ENCODE measurements at regions not wholly inside any gene's neighbourhood (a gene's known extent, or its start where the extent isn't known, plus 50 kb on each side); places are given as distances from the start of the nearest gene placed in this dataset.

DNA sequence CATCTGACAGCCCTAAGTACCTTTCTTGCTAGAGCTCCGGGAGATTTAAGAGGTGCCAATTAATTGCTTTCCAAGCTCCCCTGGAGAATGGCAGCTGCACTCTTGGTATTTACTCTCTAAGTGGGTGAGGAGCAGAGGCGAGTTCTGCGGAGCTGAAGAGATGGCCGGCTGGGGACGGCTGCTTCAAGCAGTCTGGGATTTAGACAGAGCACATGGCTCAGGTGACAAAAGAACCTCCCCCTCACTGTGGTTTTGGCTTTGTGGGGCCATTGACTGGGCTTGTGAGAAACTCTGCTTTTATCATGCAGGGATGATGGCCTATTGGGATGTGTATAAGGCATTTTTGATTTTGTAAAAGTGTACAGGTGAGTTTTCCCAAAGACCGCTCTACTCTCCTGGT, 239.3 kb upstream of the EEF2KMT start:
- Histone ChIP-seq H3K27ac (no peak overlapping the region), H3K4me3 (ENCODE audit: low read depth in 1 of 2, low read length in 1 of 2) (no peak overlapping the region), H3K4me1 (ENCODE audit: control insufficient read depth in 1 of 2, insufficient read depth in 1 of 2, low read depth in 1 of 2, low read length in 1 of 2) (no peaks in the 10 kb centered on the region), H3K27me3 (no peaks in the 10 kb centered on the region), H3K36me3 (no peaks in the 10 kb centered on the region), H3K9me3 (no peaks in the 10 kb centered on the region)
- TF ChIP-seq, protein P1, sequence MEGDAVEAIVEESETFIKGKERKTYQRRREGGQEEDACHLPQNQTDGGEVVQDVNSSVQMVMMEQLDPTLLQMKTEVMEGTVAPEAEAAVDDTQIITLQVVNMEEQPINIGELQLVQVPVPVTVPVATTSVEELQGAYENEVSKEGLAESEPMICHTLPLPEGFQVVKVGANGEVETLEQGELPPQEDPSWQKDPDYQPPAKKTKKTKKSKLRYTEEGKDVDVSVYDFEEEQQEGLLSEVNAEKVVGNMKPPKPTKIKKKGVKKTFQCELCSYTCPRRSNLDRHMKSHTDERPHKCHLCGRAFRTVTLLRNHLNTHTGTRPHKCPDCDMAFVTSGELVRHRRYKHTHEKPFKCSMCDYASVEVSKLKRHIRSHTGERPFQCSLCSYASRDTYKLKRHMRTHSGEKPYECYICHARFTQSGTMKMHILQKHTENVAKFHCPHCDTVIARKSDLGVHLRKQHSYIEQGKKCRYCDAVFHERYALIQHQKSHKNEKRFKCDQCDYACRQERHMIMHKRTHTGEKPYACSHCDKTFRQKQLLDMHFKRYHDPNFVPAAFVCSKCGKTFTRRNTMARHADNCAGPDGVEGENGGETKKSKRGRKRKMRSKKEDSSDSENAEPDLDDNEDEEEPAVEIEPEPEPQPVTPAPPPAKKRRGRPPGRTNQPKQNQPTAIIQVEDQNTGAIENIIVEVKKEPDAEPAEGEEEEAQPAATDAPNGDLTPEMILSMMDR (IDR thresholded peaks at IDR 0.05), result no peak

DNA sequence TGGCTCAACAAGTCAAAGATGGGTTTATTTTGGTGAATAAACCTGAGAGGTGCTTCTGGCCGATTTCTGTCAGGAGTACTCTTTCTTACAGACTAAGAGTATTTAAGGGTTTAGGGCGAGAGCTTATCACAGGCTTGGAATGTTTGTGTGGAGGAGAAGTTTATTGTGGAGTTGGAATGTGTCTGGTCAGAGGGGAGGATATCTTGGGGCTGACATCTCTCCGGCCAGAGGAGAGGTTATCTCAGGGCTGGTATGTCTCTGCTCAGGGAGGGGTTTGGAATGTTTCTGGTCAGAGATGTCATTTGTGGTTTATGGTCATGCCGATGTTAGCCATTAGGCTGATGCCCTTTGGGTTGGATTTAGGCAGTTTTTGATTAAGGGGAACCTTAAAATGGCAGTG, 236.4 kb upstream of the EEF2KMT start:
- no peaks in the 10 kb centered on the region for H3K9me3 ChIP-seq

DNA sequence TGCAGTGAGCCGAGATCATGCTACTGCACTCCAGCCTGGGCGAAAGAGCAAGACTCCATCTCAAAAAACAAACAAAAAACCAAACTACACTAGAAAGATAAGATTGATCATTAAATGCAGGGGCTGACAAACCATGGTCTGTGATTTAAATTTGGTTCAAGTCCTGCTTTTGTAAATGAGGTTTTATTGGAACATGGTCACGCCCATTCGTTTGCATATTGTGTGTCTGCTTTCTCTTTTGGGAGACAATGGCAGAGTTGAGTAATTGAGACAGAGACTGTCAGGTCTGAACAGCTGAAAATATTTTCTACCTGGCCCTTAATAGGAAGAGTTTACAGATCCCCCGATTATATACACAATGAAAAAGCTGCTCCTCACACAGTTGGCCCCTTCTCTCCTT, 235.5 kb upstream of the EEF2KMT start:
- H3K4me3 ChIP-seq (ENCODE audit: low read depth in 1 of 2, low read length in 1 of 2), result no peak overlapping the region
- H3K27me3 ChIP-seq, result no peaks in the 10 kb centered on the region
- no peaks in the 10 kb centered on the region for H3K4me1 ChIP-seq (ENCODE audit: control insufficient read depth in 1 of 2, insufficient read depth in 1 of 2, low read depth in 1 of 2, low read length in 1 of 2)
- TF ChIP-seq, protein P1 (IDR thresholded peaks at IDR 0.05), result no peak
- no peaks in the 10 kb centered on the region for H3K9me3 ChIP-seq
- H3K36me3 ChIP-seq, result no peaks in the 10 kb centered on the region
- H3K27ac ChIP-seq, result no peak overlapping the region

More for the DNA sequence above, 236.4 kb upstream of the EEF2KMT start:
- Histone ChIP-seq H3K27ac (no peak overlapping the region), H3K36me3 (no peaks in the 10 kb centered on the region), H3K27me3 (no peaks in the 10 kb centered on the region), H3K4me3 (ENCODE audit: low read depth in 1 of 2, low read length in 1 of 2) (no peak overlapping the region), H3K4me1 (ENCODE audit: control insufficient read depth in 1 of 2, insufficient read depth in 1 of 2, low read depth in 1 of 2, low read length in 1 of 2) (no peaks in the 10 kb centered on the region)
- TF ChIP-seq, protein P1 (IDR thresholded peaks at IDR 0.05), result no peak

DNA sequence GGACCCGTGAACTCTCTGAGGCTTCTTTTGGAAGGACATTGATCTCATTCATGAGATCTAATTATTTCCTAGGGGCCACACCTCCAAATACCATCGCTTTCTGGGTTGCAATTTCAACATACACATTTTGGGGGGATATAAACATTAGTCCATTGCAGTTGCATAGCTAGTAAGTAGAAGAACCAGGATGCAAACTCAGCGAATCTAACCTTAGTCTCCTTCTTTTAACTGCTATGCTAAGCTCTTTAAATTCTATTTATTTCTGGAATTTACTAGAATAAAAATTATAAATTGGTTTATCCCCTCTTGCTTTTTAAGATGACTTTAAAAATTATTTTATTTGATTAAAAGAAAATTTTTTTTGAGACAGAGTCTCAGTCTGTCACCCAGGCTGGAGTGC, 232.5 kb upstream of the EEF2KMT start:
- Histone ChIP-seq H3K36me3 (no peaks in the 10 kb centered on the region), H3K27me3 (no peaks in the 10 kb centered on the region), H3K27ac (no peak overlapping the region), H3K9me3 (no peaks in the 10 kb centered on the region), H3K4me1 (ENCODE audit: control insufficient read depth in 1 of 2, insufficient read depth in 1 of 2, low read depth in 1 of 2, low read length in 1 of 2) (no peaks in the 10 kb centered on the region), H3K4me3 (ENCODE audit: low read depth in 1 of 2, low read length in 1 of 2) (no peak overlapping the region)
- TF ChIP-seq, protein P1 (IDR thresholded peaks at IDR 0.05), result no peak

DNA sequence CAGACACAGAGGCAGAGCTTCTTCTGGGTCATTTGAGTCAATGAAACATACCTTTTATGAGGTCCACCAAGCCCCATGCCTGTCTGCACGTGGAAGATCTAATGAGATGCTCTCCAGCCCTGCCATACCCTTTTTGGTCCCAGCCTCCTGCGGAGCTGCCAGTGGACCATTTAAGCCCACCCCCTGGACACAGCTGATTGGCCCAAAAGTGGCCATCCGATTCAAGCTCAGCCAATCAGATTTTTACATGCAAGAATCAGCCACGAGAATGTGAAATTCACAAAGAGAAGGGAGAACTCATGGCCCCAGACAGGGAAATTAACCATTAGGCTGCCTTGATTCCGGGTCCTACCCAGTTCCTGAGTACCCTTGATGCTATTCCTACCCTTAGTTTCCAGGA, 231.0 kb upstream of the EEF2KMT start:
- TF ChIP-seq, protein P1 (IDR thresholded peaks at IDR 0.05), result no peak
- Histone ChIP-seq H3K27ac (no peak overlapping the region), H3K9me3 (no peaks in the 10 kb centered on the region), H3K4me3 (ENCODE audit: low read depth in 1 of 2, low read length in 1 of 2) (no peak overlapping the region), H3K27me3 (no peaks in the 10 kb centered on the region), H3K4me1 (ENCODE audit: control insufficient read depth in 1 of 2, insufficient read depth in 1 of 2, low read depth in 1 of 2, low read length in 1 of 2) (no peaks in the 10 kb centered on the region), H3K36me3 (no peaks in the 10 kb centered on the region)

DNA sequence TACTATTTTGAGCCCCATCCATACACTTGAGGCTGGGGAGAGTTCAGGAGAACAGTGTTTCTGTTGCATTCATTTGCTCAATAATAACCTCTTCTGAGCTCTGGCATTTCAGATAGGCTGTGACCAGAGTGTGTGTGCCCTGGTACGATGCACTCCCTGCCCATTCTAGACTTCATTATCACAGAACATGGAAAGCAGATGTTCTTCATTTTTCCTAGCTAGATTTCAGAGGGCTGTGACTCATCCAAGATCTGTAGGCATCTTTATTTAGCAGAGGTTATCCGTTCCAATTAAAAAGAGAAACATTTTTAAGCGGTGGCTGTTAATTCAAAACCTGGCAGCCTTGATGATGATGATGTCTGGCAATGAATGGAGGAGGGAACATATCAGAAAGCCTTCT, 228.8 kb upstream of the EEF2KMT start:
- no peaks in the 10 kb centered on the region for H3K4me1 ChIP-seq (ENCODE audit: control insufficient read depth in 1 of 2, insufficient read depth in 1 of 2, low read depth in 1 of 2, low read length in 1 of 2)
- no peak overlapping the region for H3K27ac ChIP-seq
- TF ChIP-seq, protein P1 (IDR thresholded peaks at IDR 0.05), result no peak
- H3K27me3 ChIP-seq, result no peaks in the 10 kb centered on the region
- H3K9me3 ChIP-seq, result no peaks in the 10 kb centered on the region
- H3K36me3 ChIP-seq, result no peaks in the 10 kb centered on the region
- H3K4me3 ChIP-seq (ENCODE audit: low read depth in 1 of 2, low read length in 1 of 2), result no peak overlapping the region

Measured in neutrophil (primary cell).